ENCODE measurements at regions not wholly inside any gene's neighbourhood (a gene's known extent, or its start where the extent isn't known, plus 50 kb on each side); places are given as distances from the start of the nearest gene placed in this dataset.

DNA sequence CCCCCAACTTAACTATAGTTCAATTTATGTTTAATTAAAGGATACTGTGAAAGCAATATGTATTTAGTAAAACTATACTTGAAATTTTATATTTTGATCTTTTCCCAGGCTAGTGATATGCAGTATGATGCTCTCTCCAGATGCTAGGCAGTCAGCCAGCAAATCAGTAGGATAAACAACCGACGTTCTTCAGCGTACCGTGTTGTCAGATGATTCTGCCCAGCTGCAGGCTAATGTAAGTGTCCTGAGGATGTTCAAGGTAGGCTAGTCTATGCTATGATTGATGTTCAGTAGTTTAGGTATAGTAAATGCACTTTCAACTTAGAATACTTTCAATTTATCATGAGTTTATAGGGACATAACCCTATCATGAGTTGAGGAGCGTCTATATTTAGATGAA is 762.6 kb downstream of the MRPL39 start:
- Histone ChIP-seq H3K4me3 (ENCODE audit: insufficient read depth, low read depth, low read length) (no peak overlapping the region), H3K14ac (replicated peaks; ENCODE audit: low read depth, low read length) (no peak overlapping the region), H3K9me1 (ENCODE audit: insufficient read depth, low read length) (no peaks in the 10 kb centered on the region), H3K9me3 (ENCODE audit: control insufficient read depth, insufficient read depth, low read length) (peaks cover 6% of the 10 kb centered on the region; the same call in 1 of the 2 replicates), H4K8ac (ENCODE audit: low read depth in 2 of 2, low read length in 2 of 2) (no peak overlapping the region), H2BK5ac (ENCODE audit: low read depth, low read length, poor library complexity, severe bottlenecking) (no peak overlapping the region), H4K20me1 (ENCODE audit: insufficient read depth, low read length) (no peaks in the 10 kb centered on the region), H3K56ac (ENCODE audit: extremely low read depth, insufficient read depth, low read length) (no peak overlapping the region), H3K36me3 (ENCODE audit: control insufficient read depth, insufficient read depth, low read length) (no peaks in the 10 kb centered on the region), H4K5ac (ENCODE audit: low read depth, low read length) (no peak overlapping the region), H3K23ac (ENCODE audit: low read depth, low read length) (no peak overlapping the region), H3K9ac (ENCODE audit: low read depth, low read length) (no peak overlapping the region), H4K91ac (ENCODE audit: insufficient read depth, low read depth, low read length) (no peak overlapping the region), H3K18ac (ENCODE audit: low read depth, low read length) (no peak overlapping the region), H3K4me1 (ENCODE audit: control insufficient read depth, insufficient read depth, low read length) (no peaks in the 10 kb centered on the region), H2AK5ac (ENCODE audit: low read depth, low read length) (no peak overlapping the region), H2BK20ac (ENCODE audit: low read depth, low read length) (no peak overlapping the region), H2AFZ (replicated peaks; ENCODE audit: low read length, poor library complexity) (no peak overlapping the region), H2BK120ac (ENCODE audit: low read depth, low read length) (no peak overlapping the region), H3K27ac (ENCODE audit: insufficient read depth, low read length) (no peak overlapping the region), H3K79me1 (ENCODE audit: low read depth in 1 of 2, low read length in 2 of 2) (no peaks in the 10 kb centered on the region), H2AK9ac (replicated peaks; ENCODE audit: low read depth, low read length, poor library complexity) (no peak overlapping the region), H3K4ac (ENCODE audit: low read depth, low read length) (no peak overlapping the region), H3K27me3 (ENCODE audit: control insufficient read depth, insufficient read depth, low read length) (no peaks in the 10 kb centered on the region), H3K4me2 (ENCODE audit: low read depth, low read length) (no peak overlapping the region), H2BK15ac (ENCODE audit: low read depth, low read length) (no peak overlapping the region)
- dilution Hi-C loops (cut with HindIII; ENCODE audit: low sequenced_read_pairs, unreplicated experiment) (no loop called here), intact Hi-C loops (cut with micrococcal nuclease) (no loop called here), in situ Hi-C loops (cut with MboI; ENCODE audit: low sequenced_read_pairs) (no loop called here)
- ChIA-PET POLR2A (ENCODE audit: unreplicated experiment) (no interaction called here), CTCF (no interaction called here)
- DNase-seq (peak; percentile 4), ATAC-seq (ENCODE audit: low read depth) (no peak)
- TF ChIP-seq MAFK (IDR thresholded peaks at IDR 0.05; ENCODE audit: low read depth, low read length) (no peak), SMC3 (IDR thresholded peaks at IDR 0.05; ENCODE audit: low read depth, low read length) (no peak), NFE2L2 (IDR thresholded peaks at IDR 0.05; ENCODE audit: low read depth, low read length) (no peak), MAZ (IDR thresholded peaks at IDR 0.05; ENCODE audit: borderline replicate concordance, low read depth, low read length) (no peak), POLR2A (IDR thresholded peaks at IDR 0.05; ENCODE audit: low read depth, low read length) (no peak), FOS (IDR thresholded peaks at IDR 0.05; ENCODE audit: low read depth, low read length) (no peak), MXI1 (IDR thresholded peaks at IDR 0.05; ENCODE audit: borderline replicate concordance, low read depth, low read length) (no peak), BHLHE40 (IDR thresholded peaks at IDR 0.05; ENCODE audit: low read depth, low read length) (no peak), RAD21 (IDR thresholded peaks at IDR 0.05; ENCODE audit: low read length) (no peak), RFX5 (IDR thresholded peaks at IDR 0.05; ENCODE audit: low read depth, low read length) (no peak), CHD1 (IDR thresholded peaks at IDR 0.05; ENCODE audit: low read depth, low read length) (no peak)
- TF ChIP-seq, protein P1, sequence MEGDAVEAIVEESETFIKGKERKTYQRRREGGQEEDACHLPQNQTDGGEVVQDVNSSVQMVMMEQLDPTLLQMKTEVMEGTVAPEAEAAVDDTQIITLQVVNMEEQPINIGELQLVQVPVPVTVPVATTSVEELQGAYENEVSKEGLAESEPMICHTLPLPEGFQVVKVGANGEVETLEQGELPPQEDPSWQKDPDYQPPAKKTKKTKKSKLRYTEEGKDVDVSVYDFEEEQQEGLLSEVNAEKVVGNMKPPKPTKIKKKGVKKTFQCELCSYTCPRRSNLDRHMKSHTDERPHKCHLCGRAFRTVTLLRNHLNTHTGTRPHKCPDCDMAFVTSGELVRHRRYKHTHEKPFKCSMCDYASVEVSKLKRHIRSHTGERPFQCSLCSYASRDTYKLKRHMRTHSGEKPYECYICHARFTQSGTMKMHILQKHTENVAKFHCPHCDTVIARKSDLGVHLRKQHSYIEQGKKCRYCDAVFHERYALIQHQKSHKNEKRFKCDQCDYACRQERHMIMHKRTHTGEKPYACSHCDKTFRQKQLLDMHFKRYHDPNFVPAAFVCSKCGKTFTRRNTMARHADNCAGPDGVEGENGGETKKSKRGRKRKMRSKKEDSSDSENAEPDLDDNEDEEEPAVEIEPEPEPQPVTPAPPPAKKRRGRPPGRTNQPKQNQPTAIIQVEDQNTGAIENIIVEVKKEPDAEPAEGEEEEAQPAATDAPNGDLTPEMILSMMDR (conservative IDR thresholded peaks at IDR 0.05; ENCODE audit: low read depth, low read length) = no peak
- BruUV-seq (replicated peaks) = no TSS peak
- no CpG with 5 or more reads among the region's 5 CpGs for WGBS, 2 experiments (ENCODE audit: extremely low coverage in 2 of 2, insufficient read length in 1 of 2)

All from IMR-90 (cell line).